Ascending aorta (tissue), 2 donors: ENCODE measurements at regions not wholly inside any gene's neighbourhood (a gene's known extent, or its start where the extent isn't known, plus 50 kb on each side); places are given as distances from the start of the nearest gene placed in this dataset.
"Not testable (repeated sequence)": the region's sequence is repeated elsewhere in the genome, so short reads cannot be mapped to it uniquely, and the experiment has no call there.

ENCODE experiments used
- DNase-seq, 2 donors: peaks; one replicate each; pipeline ENCODE4 v3.0.0-alpha.2; 2019; ENCODE audit warnings: low spot score in 2 of 2
- H3K27ac ChIP-seq, 2 donors: fragments of 200-600 bp; sonication (generic); one replicate each; pipeline ENCODE4 v1.5.1; 2016 to 2017; ENCODE audit warnings: mild to moderate bottlenecking in 1 of 2
- H3K27me3 ChIP-seq: fragments of 200-600 bp; sonication (generic); one replicate; pipeline ENCODE4 v1.5.1; 2017
- H3K36me3 ChIP-seq, 2 donors: fragments of 200-600 bp; sonication (generic); one replicate each; pipeline ENCODE4 v1.5.1; 2016
- H3K4me1 ChIP-seq, 2 donors: fragments of 200-600 bp; sonication (generic); one replicate each; pipeline ENCODE4 v1.5.1; 2016 to 2017; ENCODE audit warnings: mild to moderate bottlenecking in 1 of 2
- H3K4me3 ChIP-seq, 2 donors: fragments of 200-600 bp; sonication (generic); one replicate each; pipeline ENCODE4 v1.5.1; 2016 to 2017; ENCODE audit warnings: mild to moderate bottlenecking in 1 of 2
- H3K9me3 ChIP-seq, 2 donors: fragments of 200-600 bp; sonication (generic); one replicate each; pipeline ENCODE4 v1.5.1; 2016
- CTCF ChIP-seq, 3 experiments: fragments of 200-600 bp in 2 of 3; fragments of 450-650 bp in 1 of 3; sonication (generic) in 2 of 3; IDR thresholded peaks; one replicate each; pipeline ENCODE4 v1.5.1; 2016 to 2019; ENCODE audit warnings: antibody characterized with exemption in 3 of 3, mild to moderate bottlenecking in 1 of 3, moderate library complexity in 1 of 3
- intact Hi-C: fragments of 100-400 bp; cut with DNase I; formaldehyde crosslinking; loops from one replicate; pipeline ENCODE4 v1.15.1; 2023

GRCh38 chr12:127496255-127496654 lies 770.7 kb upstream of the TMEM132C start:
- Histone ChIP-seq H3K36me3 (no peaks in the 10 kb centered on the region), H3K9me3 (no peaks in the 10 kb centered on the region), H3K4me3 (no peak overlapping the region), H3K4me1 (no peaks in the 10 kb centered on the region), H3K27ac (no peak overlapping the region), H3K27me3 (no peaks in the 10 kb centered on the region)
- TF ChIP-seq CTCF (IDR thresholded peaks at IDR 0.05) = no peak
- no peak for DNase-seq
- intact Hi-C loops = no loop called here

GRCh38 chr12:127500512-127501035 lies 766.4 kb upstream of the TMEM132C start:
- H3K27me3 ChIP-seq = no peaks in the 10 kb centered on the region
- no peaks in the 10 kb centered on the region for H3K4me1 ChIP-seq
- intact Hi-C loops = no loop called here
- no peak overlapping the region for H3K27ac ChIP-seq
- H3K36me3 ChIP-seq = no peaks in the 10 kb centered on the region
- H3K9me3 ChIP-seq = no peaks in the 10 kb centered on the region
- DNase-seq = no peak
- no peak overlapping the region for H3K4me3 ChIP-seq
- TF ChIP-seq CTCF (IDR thresholded peaks at IDR 0.05) = no peak

GRCh38 chr12:127501916-127502315 lies 765.1 kb upstream of the TMEM132C start:
- TF ChIP-seq CTCF (IDR thresholded peaks at IDR 0.05) = no peak
- DNase-seq = no peak
- Histone ChIP-seq H3K27me3 (no peaks in the 10 kb centered on the region), H3K4me1 (no peaks in the 10 kb centered on the region), H3K36me3 (no peaks in the 10 kb centered on the region), H3K4me3 (no peak overlapping the region), H3K27ac (no peak overlapping the region), H3K9me3 (no peaks in the 10 kb centered on the region)
- intact Hi-C loops = no loop called here

GRCh38 chr12:127503246-127503645 lies 763.7 kb upstream of the TMEM132C start:
- Histone ChIP-seq H3K27me3 (no peaks in the 10 kb centered on the region), H3K4me3 (no peak overlapping the region), H3K4me1 (no peaks in the 10 kb centered on the region), H3K36me3 (no peaks in the 10 kb centered on the region), H3K27ac (no peak overlapping the region), H3K9me3 (no peaks in the 10 kb centered on the region)
- no peak for TF ChIP-seq CTCF (IDR thresholded peaks at IDR 0.05)
- intact Hi-C loops = no loop called here
- no peak for DNase-seq

GRCh38 chr12:127503996-127504395 lies 763.0 kb upstream of the TMEM132C start:
- H3K4me3 ChIP-seq, H3K27me3 ChIP-seq, H3K9me3 ChIP-seq, intact Hi-C loops, DNase-seq, H3K27ac ChIP-seq, H3K36me3 ChIP-seq, H3K4me1 ChIP-seq: not testable (repeated sequence)

GRCh38 chr12:127504874-127505273 lies 762.1 kb upstream of the TMEM132C start:
- DNase-seq = no peak
- no peak for TF ChIP-seq CTCF (IDR thresholded peaks at IDR 0.05)
- H3K9me3 ChIP-seq = no peaks in the 10 kb centered on the region
- H3K36me3 ChIP-seq = no peaks in the 10 kb centered on the region
- H3K27ac ChIP-seq = no peak overlapping the region
- no peak overlapping the region for H3K4me3 ChIP-seq
- no peaks in the 10 kb centered on the region for H3K4me1 ChIP-seq
- intact Hi-C loops = no loop called here
- H3K27me3 ChIP-seq = no peaks in the 10 kb centered on the region
